WTC11 (cell line): ENCODE measurements at regions not wholly inside any gene's neighbourhood (a gene's known extent, or its start where the extent isn't known, plus 50 kb on each side); places are given as distances from the start of the nearest gene placed in this dataset.

Experiments used
- ATAC-seq: fragments of 200-7000 bp; cut with Tn5 transposase; 2 replicates; pipeline ENCODE4 v1.10.0; 2021; ENCODE audit warnings: mild to moderate bottlenecking, moderate library complexity
- CTCF ChIA-PET: fragments of 300-600 bp; sonication (Branson Sonifier 250); formaldehyde crosslinking; loops from one replicate; lab custom pipeline; 2021; ENCODE audit warnings: antibody characterized with exemption; lab: Charles Lee
- POLR2A ChIA-PET: fragments of 350-600 bp; sonication (Branson Sonifier 250); formaldehyde crosslinking; loops from one replicate; lab custom pipeline; 2021; ENCODE audit warnings: antibody characterized with exemption; lab: Charles Lee
- DNase-seq: peaks from one replicate; pipeline ENCODE4 v3.0.0; 2021; ENCODE audit warnings: low spot score
- H3K27ac Mint-ChIP-seq: 2 replicates; pipeline ENCODE4 v1.8.0; 2021; ENCODE audit warnings: mixed read lengths
- H3K27me3 Mint-ChIP-seq: 2 replicates; pipeline ENCODE4 v1.8.0; 2021; ENCODE audit warnings: low read depth, mild to moderate bottlenecking, moderate library complexity, mixed read lengths
- H3K36me3 Mint-ChIP-seq: 2 replicates; pipeline ENCODE4 v1.8.0; 2021; ENCODE audit warnings: mixed read lengths
- H3K4me1 Mint-ChIP-seq: 2 replicates; pipeline ENCODE4 v1.8.0; 2022; ENCODE audit warnings: mixed read lengths
- H3K4me3 Mint-ChIP-seq: 2 replicates; pipeline ENCODE4 v1.8.0; 2021; ENCODE audit warnings: mild to moderate bottlenecking, moderate library complexity, mixed read lengths
- H3K9me3 Mint-ChIP-seq: 2 replicates; pipeline ENCODE4 v1.8.0; 2021; ENCODE audit warnings: mixed read lengths
- ATF1 ChIP-seq: sonication (generic); formaldehyde crosslinking; IDR thresholded peaks from 2 replicates; pipeline ENCODE4 v1.8.1; 2023; ENCODE audit warnings: mild to moderate bottlenecking, moderate library complexity, missing genetic modification reagents
- CREM ChIP-seq: sonication (generic); formaldehyde crosslinking; IDR thresholded peaks from 2 replicates; pipeline ENCODE4 v1.8.1; 2022; ENCODE audit warnings: mild to moderate bottlenecking, missing genetic modification reagents, moderate library complexity
- ELF4 ChIP-seq: sonication (generic); formaldehyde crosslinking; IDR thresholded peaks from 2 replicates; pipeline ENCODE4 v1.8.1; 2022; ENCODE audit warnings: low read depth, mild to moderate bottlenecking, moderate library complexity, missing genetic modification reagents
- FOXP1 ChIP-seq: sonication (generic); formaldehyde crosslinking; IDR thresholded peaks from 2 replicates; pipeline ENCODE4 v1.8.0; 2022; ENCODE audit warnings: missing genetic modification reagents, mild to moderate bottlenecking, moderate library complexity, borderline replicate concordance
- IRF2 ChIP-seq: sonication (generic); formaldehyde crosslinking; IDR thresholded peaks from 2 replicates; pipeline ENCODE4 v1.8.0; 2022; ENCODE audit warnings: low read depth, missing genetic modification reagents, borderline replicate concordance
- MXD4 ChIP-seq: fragments of 250-450 bp; sonication (Bioruptor Pico); IDR thresholded peaks from 2 replicates; pipeline ENCODE4 v1.8.0; 2021; ENCODE audit warnings: mild to moderate bottlenecking, moderate library complexity, borderline replicate concordance
- NFATC4 ChIP-seq: fragments of 250-450 bp; sonication (Bioruptor Pico); IDR thresholded peaks from 2 replicates; pipeline ENCODE4 v1.9.0; 2021; ENCODE audit warnings: mild to moderate bottlenecking
- SP1 ChIP-seq: sonication (generic); formaldehyde crosslinking; conservative IDR thresholded peaks from 2 replicates; pipeline ENCODE4 v1.8.1; 2022; ENCODE audit warnings: missing genetic modification reagents
- TEAD1 ChIP-seq: sonication (generic); formaldehyde crosslinking; IDR thresholded peaks from 2 replicates; pipeline ENCODE4 v1.8.0; 2022; ENCODE audit warnings: mild to moderate bottlenecking, missing genetic modification reagents
- ZNF219 ChIP-seq: sonication (generic); formaldehyde crosslinking; IDR thresholded peaks from 2 replicates; pipeline ENCODE4 v1.8.0; 2023; ENCODE audit warnings: missing genetic modification reagents, mild to moderate bottlenecking, borderline replicate concordance
- ZNF317 ChIP-seq: sonication (generic); formaldehyde crosslinking; IDR thresholded peaks from 2 replicates; pipeline ENCODE4 v1.8.1; 2023; ENCODE audit warnings: low read depth, mild to moderate bottlenecking, moderate library complexity, missing genetic modification reagents, borderline replicate concordance
- TF ChIP-seq, protein P1 (sequence below): sonication (generic); formaldehyde crosslinking; IDR thresholded peaks from 2 replicates; pipeline ENCODE4 v1.8.0; 2022; ENCODE audit warnings: mild to moderate bottlenecking, missing genetic modification reagents
- TF ChIP-seq, protein P2 (sequence below): sonication (generic); formaldehyde crosslinking; IDR thresholded peaks from 2 replicates; pipeline ENCODE4 v1.8.0; 2023; ENCODE audit warnings: missing genetic modification reagents, mild to moderate bottlenecking, borderline replicate concordance
- TF ChIP-seq, protein P3 (sequence below): sonication (generic); formaldehyde crosslinking; IDR thresholded peaks from 2 replicates; pipeline ENCODE4 v1.8.1; 2023; ENCODE audit warnings: mild to moderate bottlenecking, missing genetic modification reagents, borderline replicate concordance
- TF ChIP-seq, protein P4 (sequence below): fragments of 250-450 bp; sonication (Bioruptor Pico); IDR thresholded peaks from 2 replicates; pipeline ENCODE4 v1.9.0; 2021; ENCODE audit warnings: mild to moderate bottlenecking
- TF ChIP-seq, protein P5 (sequence below): sonication (generic); formaldehyde crosslinking; IDR thresholded peaks from 2 replicates; pipeline ENCODE4 v1.8.1; 2023; ENCODE audit warnings: mild to moderate bottlenecking, missing genetic modification reagents
- TF ChIP-seq, protein P6 (sequence below): fragments of 250-450 bp; sonication (Bioruptor Pico); IDR thresholded peaks from 2 replicates; pipeline ENCODE4 v2.1.2; 2022; ENCODE audit warnings: mild to moderate bottlenecking, moderate library complexity
- TF ChIP-seq, protein P7 (sequence below): sonication (generic); formaldehyde crosslinking; IDR thresholded peaks from 2 replicates; pipeline ENCODE4 v1.8.1; 2022; ENCODE audit warnings: mild to moderate bottlenecking, missing genetic modification reagents, moderate library complexity, borderline replicate concordance

DNA sequence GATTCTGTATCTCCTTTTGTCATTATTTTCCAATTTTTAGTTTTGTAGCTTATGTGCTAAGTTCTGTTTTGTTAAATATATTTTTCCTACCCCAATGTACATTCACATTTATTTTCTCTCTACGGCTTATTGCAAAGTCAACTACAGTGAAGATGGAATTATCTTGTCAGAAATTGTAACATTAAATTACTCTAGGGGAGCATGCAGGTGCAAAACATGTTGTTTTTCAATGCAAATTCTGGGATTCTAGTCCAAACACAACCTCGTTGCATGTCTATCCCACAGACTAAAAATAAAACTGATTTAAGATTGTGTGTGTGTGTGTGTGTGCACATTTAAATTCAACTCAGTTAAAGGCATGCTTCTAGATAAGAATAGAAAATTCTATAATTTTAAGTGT, 529.1 kb upstream of the POM121L12 start:
- H3K27me3 Mint-ChIP-seq, result no peaks in the 10 kb centered on the region
- ChIA-PET POLR2A (no interaction called here), CTCF (no interaction called here)
- H3K9me3 Mint-ChIP-seq, result no peaks in the 10 kb centered on the region
- H3K4me1 Mint-ChIP-seq, result no peaks in the 10 kb centered on the region
- H3K27ac Mint-ChIP-seq, result no peak overlapping the region
- no peak for ATAC-seq
- H3K36me3 Mint-ChIP-seq, result no peaks in the 10 kb centered on the region
- TF ChIP-seq CREM, result no peak
- TF ChIP-seq, protein P1, sequence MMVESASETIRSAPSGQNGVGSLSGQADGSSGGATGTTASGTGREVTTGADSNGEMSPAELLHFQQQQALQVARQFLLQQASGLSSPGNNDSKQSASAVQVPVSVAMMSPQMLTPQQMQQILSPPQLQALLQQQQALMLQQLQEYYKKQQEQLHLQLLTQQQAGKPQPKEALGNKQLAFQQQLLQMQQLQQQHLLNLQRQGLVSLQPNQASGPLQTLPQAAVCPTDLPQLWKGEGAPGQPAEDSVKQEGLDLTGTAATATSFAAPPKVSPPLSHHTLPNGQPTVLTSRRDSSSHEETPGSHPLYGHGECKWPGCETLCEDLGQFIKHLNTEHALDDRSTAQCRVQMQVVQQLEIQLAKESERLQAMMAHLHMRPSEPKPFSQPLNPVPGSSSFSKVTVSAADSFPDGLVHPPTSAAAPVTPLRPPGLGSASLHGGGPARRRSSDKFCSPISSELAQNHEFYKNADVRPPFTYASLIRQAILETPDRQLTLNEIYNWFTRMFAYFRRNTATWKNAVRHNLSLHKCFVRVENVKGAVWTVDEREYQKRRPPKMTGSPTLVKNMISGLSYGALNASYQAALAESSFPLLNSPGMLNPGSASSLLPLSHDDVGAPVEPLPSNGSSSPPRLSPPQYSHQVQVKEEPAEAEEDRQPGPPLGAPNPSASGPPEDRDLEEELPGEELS (CRISPR knock-in tag), result no peak
- TF ChIP-seq, protein P2, sequence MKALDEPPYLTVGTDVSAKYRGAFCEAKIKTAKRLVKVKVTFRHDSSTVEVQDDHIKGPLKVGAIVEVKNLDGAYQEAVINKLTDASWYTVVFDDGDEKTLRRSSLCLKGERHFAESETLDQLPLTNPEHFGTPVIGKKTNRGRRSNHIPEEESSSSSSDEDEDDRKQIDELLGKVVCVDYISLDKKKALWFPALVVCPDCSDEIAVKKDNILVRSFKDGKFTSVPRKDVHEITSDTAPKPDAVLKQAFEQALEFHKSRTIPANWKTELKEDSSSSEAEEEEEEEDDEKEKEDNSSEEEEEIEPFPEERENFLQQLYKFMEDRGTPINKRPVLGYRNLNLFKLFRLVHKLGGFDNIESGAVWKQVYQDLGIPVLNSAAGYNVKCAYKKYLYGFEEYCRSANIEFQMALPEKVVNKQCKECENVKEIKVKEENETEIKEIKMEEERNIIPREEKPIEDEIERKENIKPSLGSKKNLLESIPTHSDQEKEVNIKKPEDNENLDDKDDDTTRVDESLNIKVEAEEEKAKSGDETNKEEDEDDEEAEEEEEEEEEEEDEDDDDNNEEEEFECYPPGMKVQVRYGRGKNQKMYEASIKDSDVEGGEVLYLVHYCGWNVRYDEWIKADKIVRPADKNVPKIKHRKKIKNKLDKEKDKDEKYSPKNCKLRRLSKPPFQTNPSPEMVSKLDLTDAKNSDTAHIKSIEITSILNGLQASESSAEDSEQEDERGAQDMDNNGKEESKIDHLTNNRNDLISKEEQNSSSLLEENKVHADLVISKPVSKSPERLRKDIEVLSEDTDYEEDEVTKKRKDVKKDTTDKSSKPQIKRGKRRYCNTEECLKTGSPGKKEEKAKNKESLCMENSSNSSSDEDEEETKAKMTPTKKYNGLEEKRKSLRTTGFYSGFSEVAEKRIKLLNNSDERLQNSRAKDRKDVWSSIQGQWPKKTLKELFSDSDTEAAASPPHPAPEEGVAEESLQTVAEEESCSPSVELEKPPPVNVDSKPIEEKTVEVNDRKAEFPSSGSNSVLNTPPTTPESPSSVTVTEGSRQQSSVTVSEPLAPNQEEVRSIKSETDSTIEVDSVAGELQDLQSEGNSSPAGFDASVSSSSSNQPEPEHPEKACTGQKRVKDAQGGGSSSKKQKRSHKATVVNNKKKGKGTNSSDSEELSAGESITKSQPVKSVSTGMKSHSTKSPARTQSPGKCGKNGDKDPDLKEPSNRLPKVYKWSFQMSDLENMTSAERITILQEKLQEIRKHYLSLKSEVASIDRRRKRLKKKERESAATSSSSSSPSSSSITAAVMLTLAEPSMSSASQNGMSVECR, result no peak
- no peak for TF ChIP-seq SP1 (CRISPR knock-in tag)
- TF ChIP-seq, protein P3, sequence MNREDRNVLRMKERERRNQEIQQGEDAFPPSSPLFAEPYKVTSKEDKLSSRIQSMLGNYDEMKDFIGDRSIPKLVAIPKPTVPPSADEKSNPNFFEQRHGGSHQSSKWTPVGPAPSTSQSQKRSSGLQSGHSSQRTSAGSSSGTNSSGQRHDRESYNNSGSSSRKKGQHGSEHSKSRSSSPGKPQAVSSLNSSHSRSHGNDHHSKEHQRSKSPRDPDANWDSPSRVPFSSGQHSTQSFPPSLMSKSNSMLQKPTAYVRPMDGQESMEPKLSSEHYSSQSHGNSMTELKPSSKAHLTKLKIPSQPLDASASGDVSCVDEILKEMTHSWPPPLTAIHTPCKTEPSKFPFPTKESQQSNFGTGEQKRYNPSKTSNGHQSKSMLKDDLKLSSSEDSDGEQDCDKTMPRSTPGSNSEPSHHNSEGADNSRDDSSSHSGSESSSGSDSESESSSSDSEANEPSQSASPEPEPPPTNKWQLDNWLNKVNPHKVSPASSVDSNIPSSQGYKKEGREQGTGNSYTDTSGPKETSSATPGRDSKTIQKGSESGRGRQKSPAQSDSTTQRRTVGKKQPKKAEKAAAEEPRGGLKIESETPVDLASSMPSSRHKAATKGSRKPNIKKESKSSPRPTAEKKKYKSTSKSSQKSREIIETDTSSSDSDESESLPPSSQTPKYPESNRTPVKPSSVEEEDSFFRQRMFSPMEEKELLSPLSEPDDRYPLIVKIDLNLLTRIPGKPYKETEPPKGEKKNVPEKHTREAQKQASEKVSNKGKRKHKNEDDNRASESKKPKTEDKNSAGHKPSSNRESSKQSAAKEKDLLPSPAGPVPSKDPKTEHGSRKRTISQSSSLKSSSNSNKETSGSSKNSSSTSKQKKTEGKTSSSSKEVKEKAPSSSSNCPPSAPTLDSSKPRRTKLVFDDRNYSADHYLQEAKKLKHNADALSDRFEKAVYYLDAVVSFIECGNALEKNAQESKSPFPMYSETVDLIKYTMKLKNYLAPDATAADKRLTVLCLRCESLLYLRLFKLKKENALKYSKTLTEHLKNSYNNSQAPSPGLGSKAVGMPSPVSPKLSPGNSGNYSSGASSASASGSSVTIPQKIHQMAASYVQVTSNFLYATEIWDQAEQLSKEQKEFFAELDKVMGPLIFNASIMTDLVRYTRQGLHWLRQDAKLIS (CRISPR knock-in tag), result no peak
- TF ChIP-seq, protein P4, sequence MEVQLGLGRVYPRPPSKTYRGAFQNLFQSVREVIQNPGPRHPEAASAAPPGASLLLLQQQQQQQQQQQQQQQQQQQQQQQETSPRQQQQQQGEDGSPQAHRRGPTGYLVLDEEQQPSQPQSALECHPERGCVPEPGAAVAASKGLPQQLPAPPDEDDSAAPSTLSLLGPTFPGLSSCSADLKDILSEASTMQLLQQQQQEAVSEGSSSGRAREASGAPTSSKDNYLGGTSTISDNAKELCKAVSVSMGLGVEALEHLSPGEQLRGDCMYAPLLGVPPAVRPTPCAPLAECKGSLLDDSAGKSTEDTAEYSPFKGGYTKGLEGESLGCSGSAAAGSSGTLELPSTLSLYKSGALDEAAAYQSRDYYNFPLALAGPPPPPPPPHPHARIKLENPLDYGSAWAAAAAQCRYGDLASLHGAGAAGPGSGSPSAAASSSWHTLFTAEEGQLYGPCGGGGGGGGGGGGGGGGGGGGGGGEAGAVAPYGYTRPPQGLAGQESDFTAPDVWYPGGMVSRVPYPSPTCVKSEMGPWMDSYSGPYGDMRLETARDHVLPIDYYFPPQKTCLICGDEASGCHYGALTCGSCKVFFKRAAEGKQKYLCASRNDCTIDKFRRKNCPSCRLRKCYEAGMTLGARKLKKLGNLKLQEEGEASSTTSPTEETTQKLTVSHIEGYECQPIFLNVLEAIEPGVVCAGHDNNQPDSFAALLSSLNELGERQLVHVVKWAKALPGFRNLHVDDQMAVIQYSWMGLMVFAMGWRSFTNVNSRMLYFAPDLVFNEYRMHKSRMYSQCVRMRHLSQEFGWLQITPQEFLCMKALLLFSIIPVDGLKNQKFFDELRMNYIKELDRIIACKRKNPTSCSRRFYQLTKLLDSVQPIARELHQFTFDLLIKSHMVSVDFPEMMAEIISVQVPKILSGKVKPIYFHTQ (CRISPR knock-in tag), result no peak
- TF ChIP-seq ATF1 (CRISPR knock-in tag), result no peak
- TF ChIP-seq, protein P5, sequence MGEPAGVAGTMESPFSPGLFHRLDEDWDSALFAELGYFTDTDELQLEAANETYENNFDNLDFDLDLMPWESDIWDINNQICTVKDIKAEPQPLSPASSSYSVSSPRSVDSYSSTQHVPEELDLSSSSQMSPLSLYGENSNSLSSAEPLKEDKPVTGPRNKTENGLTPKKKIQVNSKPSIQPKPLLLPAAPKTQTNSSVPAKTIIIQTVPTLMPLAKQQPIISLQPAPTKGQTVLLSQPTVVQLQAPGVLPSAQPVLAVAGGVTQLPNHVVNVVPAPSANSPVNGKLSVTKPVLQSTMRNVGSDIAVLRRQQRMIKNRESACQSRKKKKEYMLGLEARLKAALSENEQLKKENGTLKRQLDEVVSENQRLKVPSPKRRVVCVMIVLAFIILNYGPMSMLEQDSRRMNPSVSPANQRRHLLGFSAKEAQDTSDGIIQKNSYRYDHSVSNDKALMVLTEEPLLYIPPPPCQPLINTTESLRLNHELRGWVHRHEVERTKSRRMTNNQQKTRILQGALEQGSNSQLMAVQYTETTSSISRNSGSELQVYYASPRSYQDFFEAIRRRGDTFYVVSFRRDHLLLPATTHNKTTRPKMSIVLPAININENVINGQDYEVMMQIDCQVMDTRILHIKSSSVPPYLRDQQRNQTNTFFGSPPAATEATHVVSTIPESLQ (CRISPR knock-in tag), result no peak
- TF ChIP-seq MXD4 (CRISPR knock-in tag), result no peak
- no peak for TF ChIP-seq FOXP1
- TF ChIP-seq, protein P6, sequence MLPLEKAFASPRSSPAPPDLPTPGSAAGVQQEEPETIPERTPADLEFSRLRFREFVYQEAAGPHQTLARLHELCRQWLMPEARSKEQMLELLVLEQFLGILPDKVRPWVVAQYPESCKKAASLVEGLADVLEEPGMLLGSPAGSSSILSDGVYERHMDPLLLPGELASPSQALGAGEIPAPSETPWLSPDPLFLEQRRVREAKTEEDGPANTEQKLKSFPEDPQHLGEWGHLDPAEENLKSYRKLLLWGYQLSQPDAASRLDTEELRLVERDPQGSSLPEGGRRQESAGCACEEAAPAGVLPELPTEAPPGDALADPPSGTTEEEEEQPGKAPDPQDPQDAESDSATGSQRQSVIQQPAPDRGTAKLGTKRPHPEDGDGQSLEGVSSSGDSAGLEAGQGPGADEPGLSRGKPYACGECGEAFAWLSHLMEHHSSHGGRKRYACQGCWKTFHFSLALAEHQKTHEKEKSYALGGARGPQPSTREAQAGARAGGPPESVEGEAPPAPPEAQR (CRISPR knock-in tag), result no peak
- TF ChIP-seq NFATC4, result no peak
- no peak for TF ChIP-seq IRF2 (CRISPR knock-in tag)
- TF ChIP-seq TEAD1 (CRISPR knock-in tag), result no peak
- TF ChIP-seq ZNF219 (CRISPR knock-in tag), result no peak
- no peak for TF ChIP-seq ELF4 (CRISPR knock-in tag)
- no peak for TF ChIP-seq ZNF317 (CRISPR knock-in tag)
- TF ChIP-seq, protein P7, sequence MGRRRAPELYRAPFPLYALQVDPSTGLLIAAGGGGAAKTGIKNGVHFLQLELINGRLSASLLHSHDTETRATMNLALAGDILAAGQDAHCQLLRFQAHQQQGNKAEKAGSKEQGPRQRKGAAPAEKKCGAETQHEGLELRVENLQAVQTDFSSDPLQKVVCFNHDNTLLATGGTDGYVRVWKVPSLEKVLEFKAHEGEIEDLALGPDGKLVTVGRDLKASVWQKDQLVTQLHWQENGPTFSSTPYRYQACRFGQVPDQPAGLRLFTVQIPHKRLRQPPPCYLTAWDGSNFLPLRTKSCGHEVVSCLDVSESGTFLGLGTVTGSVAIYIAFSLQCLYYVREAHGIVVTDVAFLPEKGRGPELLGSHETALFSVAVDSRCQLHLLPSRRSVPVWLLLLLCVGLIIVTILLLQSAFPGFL, result no peak
- DNase-seq, result no peak
- H3K4me3 Mint-ChIP-seq, result no peak overlapping the region
